ENCODE measurements at regions not wholly inside any gene's neighbourhood (a gene's known extent, or its start where the extent isn't known, plus 50 kb on each side); places are given as distances from the start of the nearest gene placed in this dataset.

DNA sequence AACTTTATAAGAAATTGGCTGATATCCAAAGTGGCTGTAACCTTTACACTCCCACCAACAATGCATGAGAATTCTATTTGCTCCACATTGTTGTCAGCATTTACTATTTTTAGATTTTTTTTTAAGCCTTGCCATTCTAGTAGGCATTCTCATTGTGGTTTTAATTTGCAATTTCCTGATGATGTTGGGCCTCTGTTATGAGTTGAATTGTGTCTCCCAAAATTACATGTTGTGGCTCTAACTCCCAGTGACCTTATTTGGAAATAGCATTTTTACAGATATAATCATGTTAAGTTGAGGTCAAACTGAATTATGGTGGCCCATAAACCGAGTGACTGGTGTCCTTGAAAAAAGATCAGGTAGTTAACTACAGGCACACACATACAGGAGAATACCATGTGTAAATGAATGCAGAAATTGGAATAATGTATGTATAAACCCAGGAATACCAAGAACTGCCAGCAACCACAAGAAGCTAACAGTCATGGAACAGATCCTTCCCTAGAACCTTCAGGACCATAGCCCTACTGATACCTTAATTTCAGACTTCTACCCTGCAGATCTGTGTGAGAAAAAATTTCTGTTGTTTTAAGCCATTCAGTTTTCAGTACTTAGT is 348.8 kb upstream of the DAB1 start:
- DNase-seq (ENCODE audit: low spot score) (no peak), ATAC-seq (ENCODE audit: low read depth) (no peak)
- H3K4me3 ChIP-seq (ENCODE audit: severe bottlenecking): no peak overlapping the region
- no peaks in the 10 kb centered on the region for H3K4me1 ChIP-seq (ENCODE audit: insufficient read depth, poor library complexity, severe bottlenecking)
- no peak for TF ChIP-seq CTCF (IDR thresholded peaks at IDR 0.05; ENCODE audit: poor library complexity, severe bottlenecking)
- H3K36me3 ChIP-seq (ENCODE audit: low read depth): no peaks in the 10 kb centered on the region
- H3K9me3 ChIP-seq (ENCODE audit: severe bottlenecking): no peaks in the 10 kb centered on the region
- H3K27ac ChIP-seq (ENCODE audit: poor library complexity, severe bottlenecking): no peak overlapping the region
- no peaks in the 10 kb centered on the region for H3K27me3 ChIP-seq (ENCODE audit: insufficient read depth, poor library complexity, severe bottlenecking)

- H3K4me1 ChIP-seq (ENCODE audit: insufficient read depth, poor library complexity, severe bottlenecking): no peaks in the 10 kb centered on the region
- DNase-seq (ENCODE audit: low spot score) (no peak), ATAC-seq (ENCODE audit: low read depth) (peak; percentile 44; the same call in 1 of the 3 replicates)
- H3K27me3 ChIP-seq (ENCODE audit: insufficient read depth, poor library complexity, severe bottlenecking): no peaks in the 10 kb centered on the region
- H3K27ac ChIP-seq (ENCODE audit: poor library complexity, severe bottlenecking): no peak overlapping the region
- H3K36me3 ChIP-seq (ENCODE audit: low read depth): no peaks in the 10 kb centered on the region
- no peaks in the 10 kb centered on the region for H3K9me3 ChIP-seq (ENCODE audit: severe bottlenecking)
- no peak overlapping the region for H3K4me3 ChIP-seq (ENCODE audit: severe bottlenecking)
- TF ChIP-seq CTCF (IDR thresholded peaks at IDR 0.05; ENCODE audit: poor library complexity, severe bottlenecking): peak; percentile 23
These were observed 346.9 kb upstream of the DAB1 start for GRCh38 chr1:57770772-57771171.

GRCh38 chr1:57770236-57770635 is 346.4 kb upstream of the DAB1 start:
- no peaks in the 10 kb centered on the region for H3K36me3 ChIP-seq (ENCODE audit: low read depth)
- no peaks in the 10 kb centered on the region for H3K9me3 ChIP-seq (ENCODE audit: severe bottlenecking)
- no peak for DNase-seq (ENCODE audit: low spot score)
- ATAC-seq (ENCODE audit: low read depth): no peak
- no peak for TF ChIP-seq CTCF (IDR thresholded peaks at IDR 0.05; ENCODE audit: poor library complexity, severe bottlenecking)
- no peak overlapping the region for H3K27ac ChIP-seq (ENCODE audit: poor library complexity, severe bottlenecking)
- no peaks in the 10 kb centered on the region for H3K27me3 ChIP-seq (ENCODE audit: insufficient read depth, poor library complexity, severe bottlenecking)
- H3K4me1 ChIP-seq (ENCODE audit: insufficient read depth, poor library complexity, severe bottlenecking): no peaks in the 10 kb centered on the region
- H3K4me3 ChIP-seq (ENCODE audit: severe bottlenecking): no peak overlapping the region

GRCh38 chr1:57761628-57762027 is 337.8 kb upstream of the DAB1 start:
- Histone ChIP-seq H3K9me3 (ENCODE audit: severe bottlenecking) (no peaks in the 10 kb centered on the region), H3K27me3 (ENCODE audit: insufficient read depth, poor library complexity, severe bottlenecking) (no peaks in the 10 kb centered on the region), H3K27ac (ENCODE audit: poor library complexity, severe bottlenecking) (no peak overlapping the region), H3K36me3 (ENCODE audit: low read depth) (no peaks in the 10 kb centered on the region), H3K4me3 (ENCODE audit: severe bottlenecking) (no peak overlapping the region), H3K4me1 (ENCODE audit: insufficient read depth, poor library complexity, severe bottlenecking) (no peaks in the 10 kb centered on the region)
- TF ChIP-seq CTCF (IDR thresholded peaks at IDR 0.05; ENCODE audit: poor library complexity, severe bottlenecking): no peak
- no peak for ATAC-seq (ENCODE audit: low read depth)
- no peak for DNase-seq (ENCODE audit: low spot score)

DNA sequence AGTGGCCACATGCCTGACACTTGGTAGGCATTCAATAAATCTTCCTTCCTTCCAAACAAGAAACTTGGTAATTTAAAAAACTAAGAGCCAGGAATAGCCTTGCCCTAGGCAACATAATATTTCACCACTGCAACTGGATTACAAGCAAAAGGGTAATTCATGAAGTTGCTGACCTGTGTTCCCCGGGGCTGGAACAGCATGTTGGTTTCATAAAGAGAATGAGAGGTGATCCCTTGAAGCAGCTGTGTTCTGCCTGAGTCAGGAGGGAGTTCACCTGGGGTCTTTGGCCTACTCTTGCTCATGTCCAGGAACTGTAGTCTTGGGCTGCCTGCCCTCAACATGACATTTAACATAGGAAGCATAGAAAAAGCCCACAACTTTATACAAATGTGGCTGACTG is 329.0 kb upstream of the DAB1 start:
- ATAC-seq (ENCODE audit: low read depth) (no peak), DNase-seq (ENCODE audit: low spot score) (no peak)
- H3K36me3 ChIP-seq (ENCODE audit: low read depth): no peaks in the 10 kb centered on the region
- H3K9me3 ChIP-seq (ENCODE audit: severe bottlenecking): no peaks in the 10 kb centered on the region
- no peak for TF ChIP-seq CTCF (IDR thresholded peaks at IDR 0.05; ENCODE audit: poor library complexity, severe bottlenecking)
- no peak overlapping the region for H3K4me3 ChIP-seq (ENCODE audit: severe bottlenecking)
- H3K4me1 ChIP-seq (ENCODE audit: insufficient read depth, poor library complexity, severe bottlenecking): no peaks in the 10 kb centered on the region
- H3K27me3 ChIP-seq (ENCODE audit: insufficient read depth, poor library complexity, severe bottlenecking): no peaks in the 10 kb centered on the region
- H3K27ac ChIP-seq (ENCODE audit: poor library complexity, severe bottlenecking): no peak overlapping the region
